ENCODE measurements at regions not wholly inside any gene's neighbourhood (a gene's known extent, or its start where the extent isn't known, plus 50 kb on each side); places are given as distances from the start of the nearest gene placed in this dataset.

- no peak for TF ChIP-seq CTCF (IDR thresholded peaks at IDR 0.05; ENCODE audit: poor library complexity, severe bottlenecking)
- ATAC-seq (ENCODE audit: low read depth) = no peak
- no peak for DNase-seq (ENCODE audit: low spot score)
- H3K36me3 ChIP-seq (ENCODE audit: low read depth) = no peaks in the 10 kb centered on the region
- no peaks in the 10 kb centered on the region for H3K9me3 ChIP-seq (ENCODE audit: severe bottlenecking)
- H3K27me3 ChIP-seq (ENCODE audit: insufficient read depth, poor library complexity, severe bottlenecking) = no peaks in the 10 kb centered on the region
- H3K27ac ChIP-seq (ENCODE audit: poor library complexity, severe bottlenecking) = no peak overlapping the region
- H3K4me3 ChIP-seq (ENCODE audit: severe bottlenecking) = no peak overlapping the region
- no peaks in the 10 kb centered on the region for H3K4me1 ChIP-seq (ENCODE audit: insufficient read depth, poor library complexity, severe bottlenecking)
Measured at GRCh38 chr13:47004540-47004939, 107.7 kb upstream of the HTR2A start.

GRCh38 chr13:47004027-47004426 is 107.2 kb upstream of the HTR2A start:
- Histone ChIP-seq H3K27me3 (ENCODE audit: insufficient read depth, poor library complexity, severe bottlenecking) (no peaks in the 10 kb centered on the region), H3K27ac (ENCODE audit: poor library complexity, severe bottlenecking) (no peak overlapping the region), H3K4me1 (ENCODE audit: insufficient read depth, poor library complexity, severe bottlenecking) (no peaks in the 10 kb centered on the region), H3K4me3 (ENCODE audit: severe bottlenecking) (no peak overlapping the region), H3K36me3 (ENCODE audit: low read depth) (no peaks in the 10 kb centered on the region), H3K9me3 (ENCODE audit: severe bottlenecking) (no peaks in the 10 kb centered on the region)
- no peak for DNase-seq (ENCODE audit: low spot score)
- TF ChIP-seq CTCF (IDR thresholded peaks at IDR 0.05; ENCODE audit: poor library complexity, severe bottlenecking) = no peak
- no peak for ATAC-seq (ENCODE audit: low read depth)

- Histone ChIP-seq H3K4me1 (ENCODE audit: insufficient read depth, poor library complexity, severe bottlenecking) (no peaks in the 10 kb centered on the region), H3K4me3 (ENCODE audit: severe bottlenecking) (no peak overlapping the region), H3K27ac (ENCODE audit: poor library complexity, severe bottlenecking) (no peak overlapping the region), H3K36me3 (ENCODE audit: low read depth) (no peaks in the 10 kb centered on the region), H3K27me3 (ENCODE audit: insufficient read depth, poor library complexity, severe bottlenecking) (no peaks in the 10 kb centered on the region), H3K9me3 (ENCODE audit: severe bottlenecking) (no peaks in the 10 kb centered on the region)
- TF ChIP-seq CTCF (IDR thresholded peaks at IDR 0.05; ENCODE audit: poor library complexity, severe bottlenecking) = no peak
- DNase-seq (ENCODE audit: low spot score) (no peak), ATAC-seq (ENCODE audit: low read depth) (no peak)
Measured at GRCh38 chr13:47000165-47000564, 103.3 kb upstream of the HTR2A start.

GRCh38 chr13:46996316-46997030 is 99.6 kb upstream of the HTR2A start:
- Histone ChIP-seq H3K9me3 (ENCODE audit: severe bottlenecking) (no peaks in the 10 kb centered on the region), H3K4me1 (ENCODE audit: insufficient read depth, poor library complexity, severe bottlenecking) (no peaks in the 10 kb centered on the region), H3K27me3 (ENCODE audit: insufficient read depth, poor library complexity, severe bottlenecking) (no peaks in the 10 kb centered on the region), H3K27ac (ENCODE audit: poor library complexity, severe bottlenecking) (no peak overlapping the region), H3K4me3 (ENCODE audit: severe bottlenecking) (no peak overlapping the region), H3K36me3 (ENCODE audit: low read depth) (no peaks in the 10 kb centered on the region)
- no peak for ATAC-seq (ENCODE audit: low read depth)
- DNase-seq (ENCODE audit: low spot score) = no peak
- TF ChIP-seq CTCF (IDR thresholded peaks at IDR 0.05; ENCODE audit: poor library complexity, severe bottlenecking) = no peak

- Histone ChIP-seq H3K4me1 (ENCODE audit: insufficient read depth, poor library complexity, severe bottlenecking) (no peaks in the 10 kb centered on the region), H3K27ac (ENCODE audit: poor library complexity, severe bottlenecking) (no peak overlapping the region), H3K4me3 (ENCODE audit: severe bottlenecking) (no peak overlapping the region), H3K27me3 (ENCODE audit: insufficient read depth, poor library complexity, severe bottlenecking) (no peaks in the 10 kb centered on the region), H3K9me3 (ENCODE audit: severe bottlenecking) (no peaks in the 10 kb centered on the region), H3K36me3 (ENCODE audit: low read depth) (no peaks in the 10 kb centered on the region)
- TF ChIP-seq CTCF (IDR thresholded peaks at IDR 0.05; ENCODE audit: poor library complexity, severe bottlenecking) = no peak
- DNase-seq (ENCODE audit: low spot score) (no peak), ATAC-seq (ENCODE audit: low read depth) (no peak)
Measured at GRCh38 chr13:46995874-46996273, 99.0 kb upstream of the HTR2A start.

Measured in RWPE2 (cell line).